Endothelial cell of umbilical vein (primary cell): ENCODE measurements at regions not wholly inside any gene's neighbourhood (a gene's known extent, or its start where the extent isn't known, plus 50 kb on each side); places are given as distances from the start of the nearest gene placed in this dataset.

Experiments used
- BruUV-seq: library from RNA; stranded (reverse); fragments of 400-500 nt; replicated peaks from 2 replicates; lab custom pipeline; 2021; lab: Mats Ljungman, UMichigan
- CTCF ChIA-PET: fragments of 300-600, 350-600 bp; sonication (Branson Sonifier 250); formaldehyde crosslinking; loops from one replicate; lab custom pipeline; 2021; ENCODE audit warnings: antibody characterized with exemption, inconsistent platforms; lab: Charles Lee
- POLR2A ChIA-PET: fragments of 300-600, 350-600 bp; sonication (Branson Sonifier 250); formaldehyde crosslinking; loops from one replicate; lab custom pipeline; 2021; ENCODE audit warnings: antibody characterized with exemption, inconsistent platforms; lab: Charles Lee
- DNase-seq: peaks from one replicate; pipeline ENCODE4 v3.0.0-alpha.2; 2011; ENCODE audit warnings: low read depth, low spot score
- FAIRE-seq: peaks from 2 replicates; lab custom pipeline; 2011; peaks lifted over from hg19 to GRCh38; lab: Jason Lieb, UNC
- H2AFZ ChIP-seq: 2 replicates; pipeline ENCODE4 v1.6.0; 2012; ENCODE audit warnings: low read depth, low read length, control low read depth, inconsistent platforms
- H3K27ac ChIP-seq: 2 replicates; pipeline ENCODE4 v1.5.1; 2011; ENCODE audit warnings: low read depth, mild to moderate bottlenecking, control low read depth, low read length, moderate library complexity; ENCODE audit not compliant: insufficient read depth
- H3K27me3 ChIP-seq, 2 experiments: 2 replicates each; pipeline versions ENCODE4 v1.6.0 to v1.6.1; 2011; ENCODE audit warnings: low read length in 2 of 2, mixed read lengths in 1 of 2; ENCODE audit not compliant: control insufficient read depth in 2 of 2, insufficient read depth in 2 of 2
- H3K36me3 ChIP-seq, 2 experiments: 2 replicates in 1 of 2; 3 replicates in 1 of 2; pipeline ENCODE4 v1.5.1; 2011; ENCODE audit warnings: low read length in 2 of 2, mild to moderate bottlenecking in 1 of 2, moderate library complexity in 1 of 2; ENCODE audit not compliant: control insufficient read depth in 2 of 2, insufficient read depth in 2 of 2; ENCODE audit errors: extremely low read depth in 1 of 2
- H3K4me1 ChIP-seq: 3 replicates; pipeline ENCODE4 v1.5.1; 2011; ENCODE audit warnings: mild to moderate bottlenecking, low read length; ENCODE audit not compliant: control insufficient read depth, insufficient read depth; ENCODE audit errors: extremely low read depth
- H3K4me2 ChIP-seq: 2 replicates; pipeline ENCODE4 v1.6.1; 2011; ENCODE audit warnings: low read length, control low read depth, mixed read lengths; ENCODE audit not compliant: insufficient read depth
- H3K4me3 ChIP-seq, 3 experiments: fragments of 200-600 bp in 1 of 3; sonication (generic), shearing (Covaris generic) in 1 of 3; replicated peaks in 1 of 3; 2 replicates each; pipeline ENCODE4 v1.5.1; 2011 to 2016; ENCODE audit warnings: control low read depth in 3 of 3, low read length in 3 of 3, mild to moderate bottlenecking in 2 of 3, inconsistent platforms in 1 of 3, low read depth in 1 of 3, moderate library complexity in 1 of 3; ENCODE audit not compliant: insufficient read depth in 1 of 3
- H3K79me2 ChIP-seq: 2 replicates; pipeline ENCODE4 v1.6.0; 2012; ENCODE audit warnings: low read length, inconsistent platforms; ENCODE audit not compliant: control insufficient read depth, insufficient read depth
- H3K9ac ChIP-seq: replicated peaks from 2 replicates; pipeline ENCODE3; 2011; ENCODE audit warnings: low read length, control low read depth; ENCODE audit not compliant: insufficient read depth; ENCODE audit errors: extremely low read depth
- H3K9me1 ChIP-seq: replicated peaks from 3 replicates; pipeline ENCODE4 v1.6.0; 2011; ENCODE audit warnings: mild to moderate bottlenecking, low read length; ENCODE audit not compliant: control insufficient read depth, insufficient read depth; ENCODE audit errors: extremely low read depth
- H3K9me3 ChIP-seq: replicated peaks from 2 replicates; pipeline ENCODE4 v1.5.1; 2012; ENCODE audit warnings: low read length, inconsistent platforms; ENCODE audit not compliant: control insufficient read depth, insufficient read depth
- H4K20me1 ChIP-seq: replicated peaks from 2 replicates; pipeline ENCODE3; 2011; ENCODE audit warnings: mild to moderate bottlenecking, low read length; ENCODE audit not compliant: control insufficient read depth, insufficient read depth; ENCODE audit errors: extremely low read depth
- CTCF ChIP-seq, 2 donors: IDR thresholded peaks; 1 replicate in 1 of 2; 2 replicates in 1 of 2; pipeline ENCODE4 v1.5.1; 2011; ENCODE audit warnings: low read length in 2 of 2, mild to moderate bottlenecking in 2 of 2, moderate library complexity in 2 of 2, control low read depth in 1 of 2, inconsistent platforms in 1 of 2, low read depth in 1 of 2; ENCODE audit not compliant: insufficient read depth in 1 of 2; ENCODE audit errors: extremely low read depth in 1 of 2
- EZH2 ChIP-seq: IDR thresholded peaks from 2 replicates; pipeline ENCODE4 v1.6.1; 2012; ENCODE audit warnings: borderline replicate concordance, low read depth, mild to moderate bottlenecking, moderate library complexity, low read length, inconsistent platforms; ENCODE audit not compliant: severe bottlenecking
- FOS ChIP-seq: IDR thresholded peaks from 2 replicates; pipeline ENCODE4 v1.6.1; 2011; ENCODE audit warnings: mild to moderate bottlenecking, low read length, moderate library complexity, borderline replicate concordance; ENCODE audit not compliant: insufficient read depth
- GATA2 ChIP-seq: IDR thresholded peaks from 2 replicates; pipeline ENCODE4 v1.7.0; 2011; ENCODE audit warnings: low read depth, mild to moderate bottlenecking, moderate library complexity, mixed read lengths, low read length; ENCODE audit not compliant: insufficient read length, insufficient read depth
- JUN ChIP-seq: IDR thresholded peaks from 2 replicates; pipeline ENCODE4 v1.6.1; 2011; ENCODE audit warnings: borderline replicate concordance, low read depth; ENCODE audit not compliant: insufficient read length, insufficient read depth
- MAX ChIP-seq: IDR thresholded peaks from 2 replicates; pipeline ENCODE4 v1.6.1; 2011; ENCODE audit not compliant: insufficient read depth, insufficient read length
- MYC ChIP-seq: IDR thresholded peaks from one replicate; pipeline ENCODE4 v1.6.1; 2011; ENCODE audit warnings: mild to moderate bottlenecking, low read depth, low read length
- POLR2A ChIP-seq: IDR thresholded peaks from 2 replicates; pipeline ENCODE4 v1.6.1; 2012; ENCODE audit warnings: low read depth, mild to moderate bottlenecking, control low read depth, low read length
- POLR2AphosphoS5 ChIP-seq: IDR thresholded peaks from 2 replicates; pipeline ENCODE4 v1.6.1; 2012; ENCODE audit warnings: low read depth, mild to moderate bottlenecking, control low read depth, low read length, moderate library complexity; ENCODE audit not compliant: insufficient read depth
- dilution Hi-C: fragments of 300-500 bp; cut with MboI; formaldehyde crosslinking; loops from one replicate; pipeline ENCODE4 v1.15.0; 2019; ENCODE audit warnings: low sequenced_read_pairs; ENCODE audit not compliant: extremely low pct_ligation_motif_present
- intact Hi-C: fragments of 100-400 bp; cut with micrococcal nuclease; formaldehyde crosslinking; loops from one replicate; pipeline ENCODE4 v1.10.0; 2022

DNA sequence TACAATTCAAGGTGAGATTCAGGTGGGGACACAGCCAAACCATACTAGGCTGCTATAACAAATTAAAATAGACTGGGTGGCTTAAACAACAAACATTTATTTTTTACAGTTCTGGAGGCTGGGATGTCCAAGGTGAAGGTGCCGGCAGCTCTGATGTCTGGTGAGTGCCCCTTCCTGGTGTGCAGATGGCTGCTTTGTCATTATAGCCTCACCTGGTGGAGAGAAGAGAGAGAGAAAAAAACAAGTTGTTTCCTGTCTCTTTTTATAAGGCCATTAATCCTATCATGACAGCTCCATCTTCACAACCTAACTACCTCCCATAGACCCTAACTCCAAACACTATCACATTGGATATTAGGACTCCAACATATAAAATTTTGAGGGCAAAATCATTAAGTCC lies 279.7 kb downstream of the ZIC1 start:
- Histone ChIP-seq H4K20me1 (no peaks in the 10 kb centered on the region), H3K27me3 (no peaks in the 10 kb centered on the region), H2AFZ (no peak overlapping the region), H3K79me2 (no peaks in the 10 kb centered on the region), H3K9me3 (no peaks in the 10 kb centered on the region), H3K4me2 (no peak overlapping the region), H3K36me3 (no peaks in the 10 kb centered on the region), H3K27ac (no peak overlapping the region), H3K4me3 (no peak overlapping the region), H3K4me1 (no peaks in the 10 kb centered on the region), H3K9ac (no peak overlapping the region), H3K9me1 (no peaks in the 10 kb centered on the region)
- POLR2A ChIA-PET: no interaction called here
- CTCF ChIA-PET: no interaction called here
- dilution Hi-C loops (no loop called here), intact Hi-C loops (no loop called here)
- no TSS peak for BruUV-seq
- TF ChIP-seq FOS (no peak), EZH2 (no peak), POLR2A (no peak), GATA2 (no peak), MYC (no peak), MAX (no peak), JUN (no peak), POLR2AphosphoS5 (no peak), CTCF (IDR thresholded peaks at IDR 0.05; ENCODE audit: extremely low read depth in 1 of 2, insufficient read depth in 1 of 2, low read depth in 1 of 2, low read length in 2 of 2) (no peak)
- no peak for FAIRE-seq
- DNase-seq: no peak
